Thymus (tissue), 11 donors: ENCODE measurements at regions not wholly inside any gene's neighbourhood (a gene's known extent, or its start where the extent isn't known, plus 50 kb on each side); places are given as distances from the start of the nearest gene placed in this dataset.

Experiments
- DNase-seq, 9 donors: peaks; one replicate each; pipeline ENCODE4 v3.0.0-alpha.2; 2013; ENCODE audit warnings: low spot score in 9 of 9, low read depth in 6 of 9, missing footprints in 1 of 9
- H3K27ac ChIP-seq, 2 donors: one replicate each; pipeline ENCODE4 v1.5.1; 2013; ENCODE audit warnings: control low read depth in 1 of 2, low read depth in 1 of 2, low read length in 1 of 2, mild to moderate bottlenecking in 1 of 2, moderate library complexity in 1 of 2
- H3K27me3 ChIP-seq, 2 donors: one replicate each; pipeline ENCODE4 v1.5.1; 2013; ENCODE audit warnings: low read length in 1 of 2; ENCODE audit not compliant: control insufficient read depth in 2 of 2, insufficient read depth in 1 of 2
- H3K36me3 ChIP-seq, 2 donors: one replicate each; pipeline ENCODE4 v1.5.1; 2013; ENCODE audit warnings: low read length in 1 of 2, mild to moderate bottlenecking in 1 of 2, moderate library complexity in 1 of 2; ENCODE audit not compliant: control insufficient read depth in 2 of 2, insufficient read depth in 2 of 2
- H3K4me1 ChIP-seq, 2 donors: one replicate each; pipeline ENCODE4 v1.5.1; 2013; ENCODE audit warnings: low read length in 2 of 2; ENCODE audit not compliant: control insufficient read depth in 2 of 2, insufficient read depth in 2 of 2
- H3K4me3 ChIP-seq, 2 donors: one replicate each; pipeline ENCODE4 v1.5.1; 2013; ENCODE audit warnings: low read length in 2 of 2, control low read depth in 1 of 2, mild to moderate bottlenecking in 1 of 2
- H3K9me3 ChIP-seq, 2 donors: one replicate each; pipeline ENCODE4 v1.5.1; 2013; ENCODE audit warnings: low read length in 1 of 2, mild to moderate bottlenecking in 1 of 2; ENCODE audit not compliant: control insufficient read depth in 2 of 2, insufficient read depth in 1 of 2
- WGBS: extraction: QIAGEN DNeasy Blood & Tissue Kit; methylation state at CpG from one replicate; pipeline ENCODE4 v1.1.7; 2013; 5-methylcytosine and 5-hydroxymethylcytosine counted together
- donor health status: healthy.

DNA sequence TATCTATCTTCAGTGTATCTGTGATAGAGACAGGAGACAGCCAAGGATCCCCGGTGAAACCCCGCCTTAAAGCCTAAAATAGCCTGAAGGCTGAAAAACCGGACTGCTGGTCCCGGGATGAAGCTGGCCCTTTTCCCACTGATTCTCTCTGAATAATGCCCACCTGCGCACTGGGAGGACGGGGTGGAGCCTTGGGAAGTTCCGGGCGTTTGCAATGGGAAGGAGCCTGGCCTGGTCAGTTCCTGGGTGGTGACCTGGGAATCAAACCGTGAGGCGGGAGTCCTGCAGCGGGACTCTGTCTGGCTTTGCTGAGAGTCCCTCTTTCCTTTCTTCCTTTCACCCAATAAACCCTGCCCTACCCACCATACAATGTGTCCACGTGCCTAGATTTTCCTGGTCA is 157.9 kb downstream of the C3orf38 start:
- peaks cover 0 to 3% of the 10 kb centered on the region in 2 donors for H3K27me3 ChIP-seq
- H3K4me3 ChIP-seq = no peak overlapping the region
- H3K9me3 ChIP-seq = no peaks in the 10 kb centered on the region
- H3K27ac ChIP-seq = no peak overlapping the region
- DNase-seq = no peak
- WGBS = 73% methylated on average over 12 of the region's 12 CpGs
- no peaks in the 10 kb centered on the region for H3K36me3 ChIP-seq
- no peaks in the 10 kb centered on the region for H3K4me1 ChIP-seq

DNA sequence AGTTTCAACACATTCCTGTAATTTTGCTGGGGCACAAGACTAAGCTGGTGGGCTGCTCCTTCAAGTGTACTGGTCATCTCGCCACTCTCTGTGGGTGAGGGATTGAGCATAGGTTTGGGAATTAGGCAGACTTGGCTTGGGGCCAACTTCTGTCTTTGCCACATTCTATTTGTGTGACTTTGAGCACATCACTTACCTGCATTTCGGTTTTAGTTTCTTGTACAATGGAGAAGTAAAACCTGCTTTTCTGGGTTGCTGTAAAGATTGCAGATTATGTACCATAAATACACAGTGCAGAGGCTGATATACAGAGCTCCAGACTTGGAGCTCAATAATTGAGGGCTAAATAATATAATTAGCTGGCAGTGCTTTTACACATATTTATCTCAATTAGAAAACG is 162.1 kb downstream of the C3orf38 start:
- 90% methylated on average over 3 of the region's 3 CpGs for WGBS
- Histone ChIP-seq H3K4me3 (no peak overlapping the region), H3K4me1 (no peaks in the 10 kb centered on the region), H3K27ac (no peak overlapping the region), H3K27me3 (peaks cover 0 to 3% of the 10 kb centered on the region in 2 donors), H3K9me3 (no peaks in the 10 kb centered on the region), H3K36me3 (no peaks in the 10 kb centered on the region)
- DNase-seq = no peak

DNA sequence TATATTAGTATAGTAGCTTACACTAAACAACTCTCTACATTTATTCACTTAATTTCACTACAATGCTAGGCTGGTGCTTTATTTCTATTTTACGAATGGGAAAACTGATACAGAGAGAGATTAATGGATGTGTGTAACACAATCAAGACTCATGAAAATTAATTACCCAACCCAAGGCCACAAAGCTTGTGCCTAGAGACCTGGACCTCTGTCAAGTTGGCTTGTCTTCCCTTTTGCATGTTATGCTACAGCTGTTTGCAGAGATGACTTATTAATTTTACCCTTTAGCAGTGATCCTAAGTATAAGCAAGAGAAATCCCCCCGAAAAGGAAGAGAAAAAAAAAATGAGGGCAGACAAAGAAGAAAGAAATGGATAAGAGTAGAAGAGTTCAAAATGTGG is 162.5 kb downstream of the C3orf38 start:
- Histone ChIP-seq H3K27ac (no peak overlapping the region), H3K4me3 (no peak overlapping the region), H3K27me3 (peaks cover 0 to 3% of the 10 kb centered on the region in 2 donors), H3K4me1 (no peaks in the 10 kb centered on the region), H3K36me3 (no peaks in the 10 kb centered on the region), H3K9me3 (no peaks in the 10 kb centered on the region)
- DNase-seq = no peak
- WGBS = 90% methylated on average over 2 of the region's 2 CpGs

DNA sequence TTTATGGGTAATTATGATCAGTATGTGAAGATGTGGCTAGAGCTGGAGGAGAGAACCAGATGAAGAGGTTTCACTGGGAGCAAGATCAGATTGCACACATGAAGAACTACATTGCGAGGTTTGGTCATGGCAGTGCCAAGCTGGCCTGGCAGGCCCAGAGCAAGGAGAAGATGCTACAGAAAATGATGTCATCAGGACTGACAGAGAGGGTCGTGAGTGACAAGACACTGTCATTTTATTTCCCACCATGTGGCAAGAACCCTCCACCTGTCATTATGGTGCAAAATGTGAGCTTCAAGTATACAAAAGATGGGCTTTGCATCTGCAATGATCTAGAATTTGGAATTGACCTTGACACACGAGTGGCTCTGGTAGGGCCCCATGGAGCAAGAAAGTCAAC is 168.3 kb downstream of the C3orf38 start:
- Histone ChIP-seq H3K27ac (no peak overlapping the region), H3K36me3 (no peaks in the 10 kb centered on the region), H3K27me3 (no peaks in the 10 kb centered on the region), H3K9me3 (no peaks in the 10 kb centered on the region), H3K4me3 (no peak overlapping the region), H3K4me1 (no peaks in the 10 kb centered on the region)
- WGBS = 91% methylated on average over 3 of the region's 3 CpGs
- no peak for DNase-seq

DNA sequence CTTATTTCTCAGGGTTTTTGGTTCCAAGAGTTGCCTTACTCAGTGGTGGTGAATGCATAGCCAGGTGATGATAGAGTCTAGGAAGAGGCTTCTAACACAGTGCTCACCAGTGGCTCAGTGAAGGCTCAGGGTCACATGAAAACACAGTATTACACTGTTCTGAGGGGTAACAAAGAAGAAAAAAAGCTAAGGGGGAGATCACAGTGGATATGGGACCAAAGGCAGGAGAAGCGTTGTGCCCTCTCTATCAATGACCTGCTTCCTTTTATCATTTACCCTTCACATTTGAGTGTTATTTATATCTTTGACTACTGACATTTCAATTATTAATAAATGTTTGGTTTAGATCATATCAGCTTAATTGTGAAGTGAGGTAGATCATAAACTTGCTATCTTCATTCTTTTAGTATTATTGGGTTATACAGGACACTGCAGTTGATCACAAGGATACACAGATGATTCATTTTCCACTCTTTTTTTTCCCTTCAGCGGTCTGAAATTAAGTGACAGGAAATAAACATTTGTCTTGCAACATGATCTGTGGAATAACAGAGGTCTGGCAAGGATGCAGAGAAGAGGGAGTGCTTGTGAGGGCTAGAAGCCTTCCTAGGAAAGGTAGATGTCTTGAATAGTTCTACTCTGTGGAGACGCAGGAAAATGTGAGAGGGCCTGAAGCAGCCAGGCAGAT is 171.7 kb downstream of the C3orf38 start:
- WGBS = 83% methylated on average over 3 of the region's 3 CpGs
- no peak for DNase-seq
- no peak overlapping the region for H3K4me3 ChIP-seq
- no peaks in the 10 kb centered on the region for H3K4me1 ChIP-seq
- no peaks in the 10 kb centered on the region for H3K36me3 ChIP-seq
- no peaks in the 10 kb centered on the region for H3K27me3 ChIP-seq
- H3K9me3 ChIP-seq = no peaks in the 10 kb centered on the region
- no peak overlapping the region for H3K27ac ChIP-seq

DNA sequence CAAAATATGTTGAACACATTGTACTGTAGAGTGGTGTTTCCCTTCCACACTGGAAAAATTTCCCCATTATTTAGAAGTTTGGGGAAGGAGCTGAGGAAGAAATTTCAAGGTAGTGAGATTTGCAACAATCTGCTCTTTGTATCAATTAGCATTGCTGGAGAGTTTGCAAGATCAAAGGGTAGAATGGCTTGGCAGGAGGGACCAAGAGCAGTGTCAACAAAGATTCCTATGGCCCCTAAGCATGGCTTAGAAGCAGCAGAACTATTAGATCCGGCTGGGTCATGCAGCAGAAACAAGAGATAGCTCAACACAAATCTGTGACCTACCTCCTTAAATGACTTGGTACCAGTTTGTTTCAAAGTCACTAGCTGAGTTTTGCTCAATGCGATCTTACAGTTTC is 175.0 kb downstream of the C3orf38 start:
- H3K27me3 ChIP-seq = no peaks in the 10 kb centered on the region
- no peaks in the 10 kb centered on the region for H3K36me3 ChIP-seq
- H3K9me3 ChIP-seq = no peaks in the 10 kb centered on the region
- 90% methylated on average over 2 of the region's 2 CpGs for WGBS
- no peak for DNase-seq
- no peaks in the 10 kb centered on the region for H3K4me1 ChIP-seq
- no peak overlapping the region for H3K27ac ChIP-seq
- no peak overlapping the region for H3K4me3 ChIP-seq

DNA sequence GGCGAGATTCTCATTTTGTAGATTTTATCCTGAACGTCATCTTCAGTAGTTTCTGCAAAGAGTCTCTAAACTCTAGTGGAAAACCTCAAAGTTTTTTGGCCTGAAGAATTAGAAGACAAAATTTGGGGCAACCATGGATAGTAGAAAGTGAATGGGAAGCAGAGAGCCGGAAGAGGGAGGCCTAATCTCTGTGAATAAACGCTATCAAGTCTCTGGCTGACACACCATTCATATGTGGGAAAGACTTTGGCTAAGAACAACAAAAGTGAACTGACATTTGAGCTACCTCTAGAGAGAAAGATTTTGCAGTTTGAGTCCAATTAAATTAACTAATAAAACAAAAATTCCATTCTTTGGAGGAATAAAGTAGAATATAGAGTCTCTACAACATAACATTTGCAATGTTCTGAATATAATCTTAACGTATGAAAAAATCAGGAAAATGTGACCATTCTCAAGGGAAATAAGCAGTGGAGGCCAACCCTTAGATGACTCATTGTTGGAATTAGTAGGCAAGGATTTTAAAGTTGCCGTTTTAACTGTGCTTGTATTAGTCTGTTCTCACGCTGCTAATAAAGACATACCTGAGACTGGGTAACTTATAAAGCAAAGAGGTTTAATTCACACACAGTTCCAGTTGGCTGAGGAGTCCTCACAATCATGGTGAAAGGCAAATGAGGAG is 184.6 kb downstream of the C3orf38 start:
- 95% methylated on average over 7 of the region's 7 CpGs for WGBS
- no peaks in the 10 kb centered on the region for H3K4me1 ChIP-seq
- H3K27ac ChIP-seq = no peak overlapping the region

DNA sequence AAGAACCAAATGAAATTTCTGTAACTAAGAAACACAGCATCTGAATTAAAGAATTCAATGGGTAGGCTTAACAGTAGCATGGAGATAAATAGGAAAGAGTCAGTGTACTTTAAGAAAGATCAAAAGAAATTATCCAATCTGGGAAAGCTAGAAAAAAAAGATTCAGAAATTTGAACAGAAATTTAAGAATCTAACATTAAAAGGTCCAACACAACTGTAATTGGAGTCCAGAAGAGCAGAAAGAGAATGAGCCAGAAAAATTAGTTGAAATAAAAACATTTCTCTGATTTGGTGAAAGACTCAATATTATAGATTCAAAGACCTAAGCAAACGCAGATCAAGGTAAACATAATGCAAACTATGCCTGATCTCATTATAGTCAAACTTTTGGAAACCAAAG is 187.1 kb downstream of the C3orf38 start:
- WGBS = 98% methylated on average over 1 of the region's 1 CpG
- DNase-seq = no peak
- H3K9me3 ChIP-seq = no peaks in the 10 kb centered on the region

More for the DNA sequence above, 184.6 kb downstream of the C3orf38 start:
- H3K27me3 ChIP-seq = no peaks in the 10 kb centered on the region
- H3K9me3 ChIP-seq = no peaks in the 10 kb centered on the region
- DNase-seq = no peak
- no peak overlapping the region for H3K4me3 ChIP-seq
- H3K36me3 ChIP-seq = no peaks in the 10 kb centered on the region

DNA sequence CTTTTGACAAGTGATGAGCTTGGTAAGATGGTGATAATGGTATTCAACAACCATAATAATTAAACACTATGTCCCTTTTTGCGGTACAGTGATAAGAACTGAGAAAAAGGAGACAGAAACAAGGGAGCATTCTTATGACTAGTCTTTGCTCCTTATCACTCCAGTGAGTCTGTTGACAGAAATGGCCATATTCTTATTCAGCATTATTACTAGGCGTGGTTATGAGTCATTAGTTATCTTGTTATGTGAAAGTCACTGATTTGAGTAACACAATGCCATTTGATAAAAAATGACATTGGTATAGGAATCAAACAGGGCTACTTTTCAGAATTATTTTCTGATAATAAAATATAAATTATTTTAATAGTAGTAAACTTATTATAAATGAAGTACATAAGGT is 193.5 kb downstream of the C3orf38 start:
- no peaks in the 10 kb centered on the region for H3K4me1 ChIP-seq
- no peak overlapping the region for H3K4me3 ChIP-seq
- no peak overlapping the region for H3K27ac ChIP-seq
- no peak for DNase-seq
- no peaks in the 10 kb centered on the region for H3K9me3 ChIP-seq
- WGBS = 95% methylated on average over 2 of the region's 2 CpGs
- no peaks in the 10 kb centered on the region for H3K27me3 ChIP-seq
- no peaks in the 10 kb centered on the region for H3K36me3 ChIP-seq

More for the DNA sequence above, 187.1 kb downstream of the C3orf38 start:
- H3K27me3 ChIP-seq = no peaks in the 10 kb centered on the region
- no peaks in the 10 kb centered on the region for H3K4me1 ChIP-seq
- no peaks in the 10 kb centered on the region for H3K36me3 ChIP-seq
- H3K27ac ChIP-seq = no peak overlapping the region
- H3K4me3 ChIP-seq = no peak overlapping the region
